SK-N-SH (cell line): ENCODE measurements at regions not wholly inside any gene's neighbourhood (a gene's known extent, or its start where the extent isn't known, plus 50 kb on each side); places are given as distances from the start of the nearest gene placed in this dataset.

Experiments used
- CTCF ChIA-PET: fragments of 300-600, 350-600 bp; formaldehyde crosslinking; extraction: SDS; loops from one replicate; lab custom pipeline; 2021; lab: Yijun Ruan, JAX
- POLR2A ChIA-PET: fragments of 350-600 bp; sonication (Branson Sonifier 250); formaldehyde crosslinking; extraction: SDS; loops from one replicate; lab custom pipeline; 2020; ENCODE audit warnings: antibody characterized with exemption, inconsistent platforms; lab: Yijun Ruan, JAX
- DNase-seq: peaks from one replicate; pipeline ENCODE4 v3.0.0; 2012
- H2AFZ ChIP-seq: fragments of 200-600 bp; sonication (generic); 2 replicates; pipeline ENCODE4 v1.8.1; 2016; ENCODE audit warnings: antibody characterized with exemption, mild to moderate bottlenecking, low read depth
- H3F3A ChIP-seq: fragments of 200-600 bp; sonication (generic); replicated peaks from 2 replicates; pipeline ENCODE3; 2016; ENCODE audit warnings: antibody characterized with exemption, mild to moderate bottlenecking; ENCODE audit not compliant: insufficient read depth
- H3K27ac ChIP-seq, 2 experiments: fragments of 200-500 bp in 1 of 2; fragments of 200-600 bp in 1 of 2; sonication (Bioruptor generic) in 1 of 2; sonication (generic), shearing (Covaris generic) in 1 of 2; 2 replicates each; pipeline versions ENCODE4 v1.5.1 to v1.6.1; 2014 to 2016; ENCODE audit warnings: low read depth in 2 of 2, inconsistent platforms in 1 of 2, low read length in 1 of 2, mild to moderate bottlenecking in 1 of 2, mixed read lengths in 1 of 2
- H3K27me3 ChIP-seq: fragments of 200-600 bp; sonication (generic), shearing (Covaris generic); 2 replicates; pipeline ENCODE4 v1.6.1; 2016; ENCODE audit warnings: mixed run types; ENCODE audit not compliant: insufficient read depth
- H3K36me3 ChIP-seq, 2 experiments: fragments of 200-500 bp in 1 of 2; fragments of 200-600 bp in 1 of 2; sonication (Bioruptor generic) in 1 of 2; sonication (generic) in 1 of 2; replicated peaks in 1 of 2; 2 replicates each; pipeline versions ENCODE3 to v1.5.1; 2014 to 2016; ENCODE audit warnings: low read length in 1 of 2, mild to moderate bottlenecking in 1 of 2; ENCODE audit not compliant: insufficient read depth in 2 of 2, control insufficient read depth in 1 of 2
- H3K4me1 ChIP-seq, 2 experiments: fragments of 200-500 bp in 1 of 2; fragments of 200-600 bp in 1 of 2; sonication (Bioruptor generic) in 1 of 2; sonication (generic), shearing (Covaris generic) in 1 of 2; 2 replicates each; pipeline versions ENCODE4 v1.5.1 to v1.6.1; 2014 to 2016; ENCODE audit warnings: low read depth in 1 of 2, low read length in 1 of 2, mixed run types in 1 of 2; ENCODE audit not compliant: insufficient read depth in 2 of 2, control insufficient read depth in 1 of 2
- H3K4me2 ChIP-seq: fragments of 200-600 bp; sonication (generic), shearing (Covaris generic); 2 replicates; pipeline ENCODE4 v1.6.1; 2017; ENCODE audit warnings: mixed run types
- H3K4me3 ChIP-seq, 2 experiments: fragments of 200-500 bp in 1 of 2; fragments of 200-600 bp in 1 of 2; sonication (Bioruptor generic) in 1 of 2; sonication (generic), shearing (Covaris generic) in 1 of 2; 2 replicates each; pipeline versions ENCODE4 v1.5.1 to v1.8.1; 2014 to 2016; ENCODE audit warnings: low read depth in 2 of 2, inconsistent platforms in 1 of 2, low read length in 1 of 2, mild to moderate bottlenecking in 1 of 2, mixed read lengths in 1 of 2, moderate library complexity in 1 of 2
- H3K79me2 ChIP-seq: fragments of 200-600 bp; sonication (generic); 2 replicates; pipeline ENCODE4 v1.8.1; 2017; ENCODE audit warnings: mild to moderate bottlenecking; ENCODE audit not compliant: insufficient read depth
- H3K9ac ChIP-seq: fragments of 200-600 bp; sonication (generic); 2 replicates; pipeline ENCODE4 v1.6.1; 2017; ENCODE audit warnings: mixed run types
- H3K9me2 ChIP-seq: fragments of 200-600 bp; sonication (generic); 2 replicates; pipeline ENCODE4 v1.6.1; 2017; ENCODE audit warnings: mixed run types
- H3K9me3 ChIP-seq: fragments of 200-600 bp; sonication (generic); 2 replicates; pipeline ENCODE4 v1.6.1; 2017; ENCODE audit warnings: mixed run types, mild to moderate bottlenecking, moderate library complexity
- H4K20me1 ChIP-seq: fragments of 200-600 bp; sonication (generic); 2 replicates; pipeline ENCODE4 v1.6.1; 2017; ENCODE audit warnings: mild to moderate bottlenecking, mixed run types; ENCODE audit not compliant: insufficient read depth
- CHD2 ChIP-seq: fragments of 150-350 bp; IDR thresholded peaks from 2 replicates; pipeline ENCODE4 v1.6.1; 2018; ENCODE audit warnings: low read length; ENCODE audit not compliant: partially characterized antibody
- EP300 ChIP-seq, 2 experiments: IDR thresholded peaks; 2 replicates each; pipeline versions ENCODE4 v1.4.0 to v1.6.1; 2012; ENCODE audit warnings: borderline replicate concordance in 1 of 2, low read depth in 1 of 2, low read length in 1 of 2
- FOXJ3 ChIP-seq: sonication (generic); formaldehyde crosslinking; IDR thresholded peaks from 2 replicates; pipeline ENCODE4 v1.5.1; 2020; ENCODE audit warnings: mild to moderate bottlenecking, missing genetic modification reagents
- GABPA ChIP-seq: IDR thresholded peaks from 2 replicates; pipeline ENCODE4 v1.4.0; 2012; ENCODE audit warnings: low read depth, mild to moderate bottlenecking
- MAX ChIP-seq: IDR thresholded peaks from 2 replicates; pipeline ENCODE4 v1.4.0; 2012; ENCODE audit warnings: low read depth
- PBX3 ChIP-seq: IDR thresholded peaks from 2 replicates; pipeline ENCODE4; 2012
- REST ChIP-seq: IDR thresholded peaks from 2 replicates; pipeline ENCODE4 v1.6.1; 2012; ENCODE audit warnings: mild to moderate bottlenecking, low read depth, low read length, moderate library complexity
- RFX5 ChIP-seq: IDR thresholded peaks from 2 replicates; pipeline ENCODE4 v1.6.1; 2012; ENCODE audit warnings: mild to moderate bottlenecking, improper control_type of control experiment, low read length
- RXRA ChIP-seq: IDR thresholded peaks from 2 replicates; pipeline ENCODE4 v1.4.0; 2012; ENCODE audit warnings: low read depth, mild to moderate bottlenecking, borderline replicate concordance
- SIN3A ChIP-seq: IDR thresholded peaks from 2 replicates; pipeline ENCODE4 v1.6.1; 2012; ENCODE audit warnings: low read depth, mild to moderate bottlenecking, low read length, moderate library complexity, borderline replicate concordance
- SMC3 ChIP-seq: IDR thresholded peaks from 2 replicates; pipeline ENCODE4 v1.6.1; 2012; ENCODE audit warnings: low read depth, low read length, improper control_type of control experiment
- TAF1 ChIP-seq: IDR thresholded peaks from 2 replicates; pipeline ENCODE4 v1.6.1; 2012; ENCODE audit warnings: low read depth, mild to moderate bottlenecking, low read length, moderate library complexity, borderline replicate concordance
- USF1 ChIP-seq: IDR thresholded peaks from 2 replicates; pipeline ENCODE4 v1.4.0; 2012; ENCODE audit warnings: low read depth, borderline replicate concordance
- USF2 ChIP-seq: fragments of 150-350 bp; IDR thresholded peaks from 2 replicates; pipeline ENCODE4 v1.6.1; 2017; ENCODE audit warnings: antibody characterized with exemption, low read length, low read depth, borderline replicate concordance
- WGBS: methylation state at CpG from one replicate; pipeline ENCODE4 v1.1.6; 2017; ENCODE audit warnings: low lambda C conversion rate; 5-methylcytosine and 5-hydroxymethylcytosine counted together

- POLR2A ChIA-PET, result no interaction called here
- Histone ChIP-seq H3F3A (no peaks in the 10 kb centered on the region), H3K79me2 (no peaks in the 10 kb centered on the region), H3K9me2 (no peaks in the 10 kb centered on the region), H2AFZ (no peak overlapping the region), H3K9ac (no peak overlapping the region), H4K20me1 (no peaks in the 10 kb centered on the region), H3K36me3 (no peaks in the 10 kb centered on the region), H3K4me3 (no peak overlapping the region), H3K4me2 (no peak overlapping the region), H3K9me3 (no peaks in the 10 kb centered on the region), H3K27ac (no peak overlapping the region), H3K4me1 (no peaks in the 10 kb centered on the region), H3K27me3 (no peaks in the 10 kb centered on the region)
- 33% methylated on average over 6 of the region's 7 CpGs for WGBS
- CTCF ChIA-PET, result no interaction called here
- DNase-seq, result no peak
- TF ChIP-seq GABPA, result no peak
- TF ChIP-seq TAF1, result no peak
- TF ChIP-seq USF2, result no peak
- TF ChIP-seq FOXJ3 (CRISPR knock-in tag), result no peak
- no peak for TF ChIP-seq PBX3
- no peak for TF ChIP-seq USF1
- TF ChIP-seq SMC3, result no peak
- no peak for TF ChIP-seq REST
- TF ChIP-seq EP300 (IDR thresholded peaks at IDR 0.05; ENCODE audit: borderline replicate concordance in 1 of 2, low read depth in 1 of 2, low read length in 1 of 2), result no peak
- TF ChIP-seq RXRA, result no peak
- no peak for TF ChIP-seq RFX5
- no peak for TF ChIP-seq MAX
- TF ChIP-seq SIN3A, result no peak
- TF ChIP-seq CHD2, result no peak
These were observed 754.8 kb upstream of the FRG1 start for GRCh38 chr4:189185810-189186432.
